H9 (cell line): ENCODE measurements at regions not wholly inside any gene's neighbourhood (a gene's known extent, or its start where the extent isn't known, plus 50 kb on each side); places are given as distances from the start of the nearest gene placed in this dataset.

Experiments used
- DNase-seq: peaks from one replicate; pipeline ENCODE4 v3.0.0-alpha.2; 2017
- H2AFZ ChIP-seq: one replicate; pipeline ENCODE4 v1.6.1; 2013; ENCODE audit warnings: mild to moderate bottlenecking, low read length, control low read depth, moderate library complexity
- H2AK5ac ChIP-seq: 2 replicates; pipeline ENCODE4 v1.6.1; 2013; ENCODE audit warnings: low read length, control low read depth, mixed read lengths; ENCODE audit not compliant: insufficient read length
- H2BK120ac ChIP-seq: one replicate; pipeline ENCODE4 v1.6.1; 2013; ENCODE audit warnings: low read depth, mild to moderate bottlenecking, low read length, control low read depth, inconsistent platforms; ENCODE audit not compliant: poor library complexity, severe bottlenecking
- H2BK12ac ChIP-seq: 2 replicates; pipeline ENCODE4 v1.6.1; 2013; ENCODE audit warnings: low read length, control low read depth, mixed read lengths, low read depth; ENCODE audit not compliant: insufficient read length
- H2BK15ac ChIP-seq: 2 replicates; pipeline ENCODE4 v1.6.1; 2013; ENCODE audit warnings: low read depth, low read length, control low read depth
- H2BK20ac ChIP-seq: one replicate; pipeline ENCODE4 v1.6.1; 2013; ENCODE audit warnings: low read depth, mild to moderate bottlenecking, low read length, control low read depth, inconsistent platforms; ENCODE audit not compliant: poor library complexity, severe bottlenecking
- H2BK5ac ChIP-seq: 2 replicates; pipeline ENCODE4 v1.6.1; 2013; ENCODE audit warnings: low read length, control low read depth, mixed read lengths; ENCODE audit not compliant: insufficient read length
- H3K14ac ChIP-seq: 2 replicates; pipeline ENCODE4 v1.6.1; 2013; ENCODE audit warnings: low read length, control low read depth; ENCODE audit not compliant: insufficient read depth
- H3K18ac ChIP-seq: 2 replicates; pipeline ENCODE4 v1.6.1; 2013; ENCODE audit warnings: low read depth, mild to moderate bottlenecking, mixed read lengths, low read length, control low read depth; ENCODE audit not compliant: insufficient read length
- H3K23ac ChIP-seq: 2 replicates; pipeline ENCODE4 v1.6.1; 2013; ENCODE audit warnings: low read length, control low read depth, mixed read lengths, low read depth; ENCODE audit not compliant: insufficient read length
- H3K23me2 ChIP-seq: 2 replicates; pipeline ENCODE4 v1.6.1; 2013; ENCODE audit warnings: low read depth, mild to moderate bottlenecking, mixed read lengths, low read length, control low read depth; ENCODE audit not compliant: insufficient read length, poor library complexity, severe bottlenecking
- H3K27ac ChIP-seq: 2 replicates; pipeline ENCODE4 v1.5.1; 2013; ENCODE audit warnings: low read length, control low read depth, mixed read lengths, low read depth; ENCODE audit not compliant: insufficient read length
- H3K27me3 ChIP-seq: 2 replicates; pipeline ENCODE4 v1.6.1; 2013; ENCODE audit warnings: low read length, control low read depth, inconsistent platforms; ENCODE audit not compliant: insufficient read depth
- H3K4ac ChIP-seq: 2 replicates; pipeline ENCODE4 v1.6.1; 2013; ENCODE audit warnings: low read depth, mild to moderate bottlenecking, control low read depth, inconsistent platforms, low read length, moderate library complexity
- H3K4me1 ChIP-seq: 2 replicates; pipeline ENCODE4 v1.6.1; 2013; ENCODE audit warnings: low read length, control low read depth, inconsistent platforms; ENCODE audit not compliant: insufficient read depth
- H3K4me2 ChIP-seq: 2 replicates; pipeline ENCODE4 v1.6.1; 2013; ENCODE audit warnings: low read length, control low read depth, mixed read lengths; ENCODE audit not compliant: insufficient read length, insufficient read depth
- H3K56ac ChIP-seq: 2 replicates; pipeline ENCODE4 v1.6.1; 2013; ENCODE audit warnings: low read depth, mild to moderate bottlenecking, mixed read lengths, low read length, control low read depth; ENCODE audit not compliant: insufficient read length
- H3K79me1 ChIP-seq: 2 replicates; pipeline ENCODE4 v1.6.1; 2013; ENCODE audit warnings: low read depth, mild to moderate bottlenecking, moderate library complexity, low read length, control low read depth, inconsistent platforms; ENCODE audit not compliant: insufficient read depth, poor library complexity, severe bottlenecking
- H3K79me2 ChIP-seq: 2 replicates; pipeline ENCODE4 v1.6.1; 2013; ENCODE audit warnings: low read length, control low read depth, inconsistent platforms; ENCODE audit not compliant: insufficient read depth
- H3K9ac ChIP-seq: 2 replicates; pipeline ENCODE4 v1.6.1; 2013; ENCODE audit warnings: low read length, control low read depth, mixed read lengths; ENCODE audit not compliant: insufficient read length; ENCODE audit errors: extremely low read depth
- H3K9me3 ChIP-seq: one replicate; pipeline ENCODE4 v1.6.1; 2013; ENCODE audit warnings: low read depth, low read length, inconsistent platforms; ENCODE audit not compliant: control insufficient read depth
- H3T11ph ChIP-seq: one replicate; pipeline ENCODE4 v1.6.1; 2013; ENCODE audit warnings: mild to moderate bottlenecking, low read length, control low read depth, inconsistent platforms
- H4K20me1 ChIP-seq: one replicate; pipeline ENCODE4 v1.6.1; 2013; ENCODE audit not compliant: control insufficient read depth, insufficient read length, insufficient read depth
- H4K5ac ChIP-seq: 2 replicates; pipeline ENCODE4 v1.6.1; 2013; ENCODE audit warnings: low read depth, mild to moderate bottlenecking, mixed read lengths, low read length, control low read depth; ENCODE audit not compliant: insufficient read length
- H4K8ac ChIP-seq: replicated peaks from 2 replicates; pipeline ENCODE4 v1.6.1; 2013; ENCODE audit warnings: low read length, control low read depth, mixed read lengths, low read depth; ENCODE audit not compliant: insufficient read length
- H4K91ac ChIP-seq: 2 replicates; pipeline ENCODE4 v1.6.1; 2013; ENCODE audit warnings: low read depth, mild to moderate bottlenecking, moderate library complexity, mixed read lengths, low read length, control low read depth; ENCODE audit not compliant: insufficient read length
- H3K27ac Mint-ChIP-seq, 3 experiments: 2 replicates in 2 of 3; 3 replicates in 1 of 3; pipeline ENCODE4 v1.8.0; 2020 to 2021; ENCODE audit warnings: mixed read lengths in 3 of 3, mild to moderate bottlenecking in 1 of 3, moderate library complexity in 1 of 3
- H3K27me3 Mint-ChIP-seq: 2 replicates; pipeline ENCODE4 v1.8.0; 2021; ENCODE audit warnings: low read depth, mild to moderate bottlenecking, moderate library complexity, mixed read lengths
- H3K36me3 Mint-ChIP-seq, 3 experiments: 2 replicates in 2 of 3; 3 replicates in 1 of 3; pipeline ENCODE4 v1.8.0; 2020 to 2021; ENCODE audit warnings: low read depth in 3 of 3, mixed read lengths in 3 of 3; ENCODE audit not compliant: insufficient read depth in 1 of 3
- H3K4me1 Mint-ChIP-seq, 2 experiments: 2 replicates each; pipeline ENCODE4 v1.8.0; 2020; ENCODE audit warnings: mixed read lengths in 2 of 2
- H3K4me3 Mint-ChIP-seq, 2 experiments: 2 replicates in 1 of 2; 3 replicates in 1 of 2; pipeline ENCODE4 v1.8.0; 2020 to 2021; ENCODE audit warnings: mild to moderate bottlenecking in 2 of 2, mixed read lengths in 2 of 2, moderate library complexity in 1 of 2
- H3K9me3 Mint-ChIP-seq, 2 experiments: 2 replicates in 1 of 2; 3 replicates in 1 of 2; pipeline ENCODE4 v1.8.0; 2020; ENCODE audit warnings: mild to moderate bottlenecking in 2 of 2, mixed read lengths in 2 of 2, moderate library complexity in 1 of 2
- WGBS: extraction: QIAGEN DNeasy Blood & Tissue Kit; methylation state at CpG from one replicate; pipeline ENCODE4 v1.1.7; 2013; ENCODE audit warnings: missing lambda C conversion rate, low lambda C conversion rate, mixed read lengths; ENCODE audit not compliant: insufficient read length; ENCODE audit errors: extremely low coverage; 5-methylcytosine and 5-hydroxymethylcytosine counted together
- TF ChIP-seq, protein P1 (sequence below): fragments of 200-600 bp; sonication (generic); conservative IDR thresholded peaks from 3 replicates; pipeline ENCODE4 v1.8.0; 2021; ENCODE audit warnings: antibody characterized with exemption, mild to moderate bottlenecking

DNA sequence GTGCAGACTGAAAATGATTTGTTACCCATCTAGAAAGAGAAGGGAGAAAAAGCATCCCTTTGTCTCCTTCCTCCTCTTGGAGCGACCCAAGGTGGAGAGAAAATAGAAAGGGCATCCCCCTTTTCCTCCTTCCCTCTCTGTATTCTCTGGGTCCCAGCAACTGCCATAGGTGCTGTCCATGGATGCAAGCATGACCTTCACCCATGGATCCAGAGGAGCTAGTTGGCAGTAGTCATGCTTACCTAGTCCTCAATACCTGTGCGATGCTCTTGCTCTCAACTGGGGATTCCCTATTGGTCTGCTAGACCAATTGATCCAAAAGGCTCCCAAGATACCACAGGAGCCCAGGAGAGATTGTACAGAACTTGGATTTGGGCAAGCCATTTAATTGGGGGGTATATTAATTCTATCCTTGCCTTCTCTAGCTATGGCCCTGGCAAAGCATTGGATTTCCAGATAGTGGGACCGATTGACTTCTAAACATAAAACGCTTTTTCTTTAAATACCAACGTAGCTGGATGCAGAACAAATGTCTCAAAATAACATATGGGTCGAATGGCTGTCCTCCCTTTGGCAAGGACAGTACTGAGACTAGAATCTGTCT lies 547.8 kb upstream of the IGFBP3 start:
- Histone ChIP-seq H3K9ac (no peak overlapping the region), H3K27me3 (no peaks in the 10 kb centered on the region), H3K23me2 (no peaks in the 10 kb centered on the region), H3K9me3 (peaks cover 46% of the 10 kb centered on the region), H4K20me1 (no peaks in the 10 kb centered on the region), H3K4ac (no peak overlapping the region), H3K14ac (no peak overlapping the region), H3K79me1 (no peaks in the 10 kb centered on the region), H2BK12ac (no peak overlapping the region), H3T11ph (no peak overlapping the region), H2BK120ac (no peak overlapping the region), H4K91ac (no peak overlapping the region), H2BK5ac (no peak overlapping the region), H3K4me2 (no peak overlapping the region), H2BK15ac (no peak overlapping the region), H4K5ac (no peak overlapping the region), H3K23ac (no peak overlapping the region), H2AFZ (no peak overlapping the region), H3K18ac (no peak overlapping the region), H2AK5ac (no peak overlapping the region), H3K27ac (no peak overlapping the region), H4K8ac (no peak overlapping the region), H3K4me1 (no peaks in the 10 kb centered on the region), H3K79me2 (no peaks in the 10 kb centered on the region), H2BK20ac (no peak overlapping the region), H3K56ac (no peak overlapping the region)
- DNase-seq: no peak
- H3K4me1 Mint-ChIP-seq: no peaks in the 10 kb centered on the region
- TF ChIP-seq, protein P1, sequence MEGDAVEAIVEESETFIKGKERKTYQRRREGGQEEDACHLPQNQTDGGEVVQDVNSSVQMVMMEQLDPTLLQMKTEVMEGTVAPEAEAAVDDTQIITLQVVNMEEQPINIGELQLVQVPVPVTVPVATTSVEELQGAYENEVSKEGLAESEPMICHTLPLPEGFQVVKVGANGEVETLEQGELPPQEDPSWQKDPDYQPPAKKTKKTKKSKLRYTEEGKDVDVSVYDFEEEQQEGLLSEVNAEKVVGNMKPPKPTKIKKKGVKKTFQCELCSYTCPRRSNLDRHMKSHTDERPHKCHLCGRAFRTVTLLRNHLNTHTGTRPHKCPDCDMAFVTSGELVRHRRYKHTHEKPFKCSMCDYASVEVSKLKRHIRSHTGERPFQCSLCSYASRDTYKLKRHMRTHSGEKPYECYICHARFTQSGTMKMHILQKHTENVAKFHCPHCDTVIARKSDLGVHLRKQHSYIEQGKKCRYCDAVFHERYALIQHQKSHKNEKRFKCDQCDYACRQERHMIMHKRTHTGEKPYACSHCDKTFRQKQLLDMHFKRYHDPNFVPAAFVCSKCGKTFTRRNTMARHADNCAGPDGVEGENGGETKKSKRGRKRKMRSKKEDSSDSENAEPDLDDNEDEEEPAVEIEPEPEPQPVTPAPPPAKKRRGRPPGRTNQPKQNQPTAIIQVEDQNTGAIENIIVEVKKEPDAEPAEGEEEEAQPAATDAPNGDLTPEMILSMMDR: no peak
- peaks cover 16 to 50% (median 39%) of the 10 kb centered on the region in 3 experiments for H3K36me3 Mint-ChIP-seq
- H3K27me3 Mint-ChIP-seq: peaks cover 3% of the 10 kb centered on the region; the same call in 1 of the 2 replicates
- no peak overlapping the region for H3K4me3 Mint-ChIP-seq
- no peak overlapping the region for H3K27ac Mint-ChIP-seq
- H3K9me3 Mint-ChIP-seq: peaks cover 82 to 88% of the 10 kb centered on the region in 2 experiments
- no CpG with 5 or more reads among the region's 6 CpGs for WGBS
